Activated T-cell treated with anti-CD3 and anti-CD28 coated beads, Interleukin-2, amount 50 U/mL, for 4 hours (primary cell): ENCODE measurements at regions not wholly inside any gene's neighbourhood (a gene's known extent, or its start where the extent isn't known, plus 50 kb on each side); places are given as distances from the start of the nearest gene placed in this dataset.

Experiments used
- ATAC-seq, 2 donors: fragments of 200-7000 bp; cut with Tn5 transposase; one replicate each; pipeline ENCODE4 v1.10.0; 2021
- DNase-seq: peaks from one replicate; pipeline ENCODE4 v3.0.0-alpha.2; 2020
- H3K27me3 Mint-ChIP-seq: one replicate; pipeline ENCODE4 v1.8.0; 2021; ENCODE audit warnings: low read depth, mixed read lengths
- H3K36me3 Mint-ChIP-seq: one replicate; pipeline ENCODE4 v1.8.0; 2022; ENCODE audit warnings: mixed read lengths; ENCODE audit not compliant: insufficient read depth
- H3K4me1 Mint-ChIP-seq: one replicate; pipeline ENCODE4 v1.8.0; 2021; ENCODE audit warnings: low read depth, mixed read lengths
- H3K4me3 Mint-ChIP-seq: one replicate; pipeline ENCODE4 v1.8.0; 2021; ENCODE audit warnings: mild to moderate bottlenecking, moderate library complexity, mixed read lengths
- H3K9me3 Mint-ChIP-seq: one replicate; pipeline ENCODE4 v1.8.0; 2021; ENCODE audit warnings: mixed read lengths

DNA sequence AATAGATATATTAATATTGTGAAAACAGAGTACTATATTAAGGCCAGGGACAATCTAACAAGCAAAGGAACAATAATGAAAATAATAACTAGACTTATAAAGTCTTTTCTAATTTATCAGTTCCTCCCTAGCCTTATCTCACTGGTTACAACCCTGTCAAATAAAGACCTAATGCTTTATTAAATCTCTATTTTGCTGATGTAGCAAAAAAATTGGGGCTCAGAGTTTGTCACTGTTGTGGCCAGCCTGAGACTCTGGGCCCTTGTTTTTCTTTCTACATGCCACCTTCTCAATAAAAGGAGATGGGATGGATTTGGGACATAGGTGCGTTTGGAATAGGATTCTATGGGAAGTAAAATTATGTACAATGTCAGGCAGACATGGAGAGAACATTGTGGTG, 937.0 kb downstream of the IGSF11 start:
- no peaks in the 10 kb centered on the region for H3K4me1 Mint-ChIP-seq
- ATAC-seq (no peak), DNase-seq (no peak)
- no peaks in the 10 kb centered on the region for H3K36me3 Mint-ChIP-seq
- H3K9me3 Mint-ChIP-seq = peaks cover 12% of the 10 kb centered on the region
- no peaks in the 10 kb centered on the region for H3K27me3 Mint-ChIP-seq
- H3K4me3 Mint-ChIP-seq = no peak overlapping the region

DNA sequence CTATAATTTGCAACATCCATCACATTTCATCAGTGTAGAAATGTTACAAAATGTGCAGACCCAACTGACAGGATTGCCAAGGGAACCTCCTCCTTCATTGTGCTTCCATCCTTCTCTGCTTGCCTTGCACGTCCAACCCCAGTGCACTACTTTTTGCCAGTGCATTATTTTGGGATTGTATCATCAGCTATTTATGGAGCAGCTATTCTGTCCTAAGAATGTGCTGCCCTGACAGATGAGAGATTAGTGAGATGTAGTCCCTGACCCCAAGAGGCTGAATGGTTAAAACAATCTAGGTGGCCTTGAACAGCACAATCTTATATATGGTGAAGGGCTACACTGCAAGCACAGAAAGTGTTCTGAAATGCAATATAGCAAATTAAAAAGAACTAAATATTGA, 935.8 kb downstream of the IGSF11 start:
- DNase-seq = no peak
- Mint-ChIP-seq H3K36me3 (no peaks in the 10 kb centered on the region), H3K4me1 (no peaks in the 10 kb centered on the region), H3K4me3 (no peak overlapping the region), H3K27me3 (no peaks in the 10 kb centered on the region), H3K9me3 (peaks cover 11% of the 10 kb centered on the region)
- ATAC-seq = no peak

DNA sequence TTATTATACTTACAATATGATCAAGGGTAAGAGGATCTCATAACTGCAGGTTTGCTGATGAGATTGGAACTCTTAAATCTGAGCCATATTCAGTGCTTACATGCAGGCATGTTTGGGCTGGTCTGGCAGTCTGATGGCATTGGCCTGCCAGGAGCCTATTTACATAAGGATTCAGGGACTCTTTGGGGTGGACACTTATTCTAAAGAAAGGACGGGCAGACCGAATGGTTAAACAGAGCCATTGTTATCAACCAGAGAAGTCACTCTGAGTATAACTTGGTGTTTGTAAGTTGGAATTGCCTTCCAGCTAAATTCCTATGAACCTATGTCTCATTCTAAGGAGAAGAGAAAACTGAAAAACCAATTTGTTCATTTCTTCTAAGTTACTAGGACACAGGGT, 932.8 kb downstream of the IGSF11 start:
- Mint-ChIP-seq H3K9me3 (peaks cover 10% of the 10 kb centered on the region), H3K36me3 (no peaks in the 10 kb centered on the region), H3K4me1 (no peaks in the 10 kb centered on the region), H3K27me3 (no peaks in the 10 kb centered on the region), H3K4me3 (no peak overlapping the region)
- no peak for ATAC-seq
- DNase-seq = no peak

DNA sequence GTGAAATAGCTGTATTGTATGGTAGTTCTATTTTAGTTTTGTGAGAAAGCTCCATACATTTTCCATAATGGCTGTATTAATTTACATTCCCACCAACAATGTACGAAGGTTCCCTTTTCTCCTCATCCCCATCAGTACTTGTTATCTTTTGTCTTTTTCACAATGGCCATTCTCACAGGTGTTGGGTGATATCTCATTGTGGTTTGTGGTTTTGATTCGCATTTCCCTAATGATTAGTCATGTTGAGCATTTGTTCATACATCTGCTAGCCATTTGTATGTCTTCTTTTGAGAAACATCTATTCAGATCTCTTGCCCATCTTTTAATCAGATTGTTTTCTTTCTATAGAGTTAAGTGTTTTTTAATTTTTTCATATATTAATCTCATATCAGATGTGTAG, 931.9 kb downstream of the IGSF11 start:
- no peak overlapping the region for H3K4me3 Mint-ChIP-seq

DNA sequence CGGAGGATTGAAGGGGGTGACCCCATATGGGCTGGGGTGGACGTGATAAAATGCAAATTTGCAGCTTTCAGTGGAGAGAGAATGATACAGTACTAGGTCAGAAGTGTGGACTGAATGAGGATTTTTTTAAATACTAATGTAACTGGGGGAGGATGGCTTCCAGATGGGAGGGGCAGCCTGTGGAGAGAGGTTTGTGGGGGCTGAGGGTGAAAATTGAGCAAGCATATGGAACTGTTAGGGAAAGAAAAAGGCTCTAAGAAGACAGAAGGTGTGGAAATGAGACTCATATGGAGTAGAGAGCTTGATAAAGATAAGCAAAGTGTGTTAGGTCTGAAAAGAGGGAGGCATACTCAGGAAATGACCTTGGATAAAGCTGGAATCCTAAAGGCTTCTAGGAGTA, 926.4 kb downstream of the IGSF11 start:
- Mint-ChIP-seq H3K4me1 (no peaks in the 10 kb centered on the region), H3K36me3 (no peaks in the 10 kb centered on the region), H3K27me3 (no peaks in the 10 kb centered on the region), H3K4me3 (no peak overlapping the region), H3K9me3 (peaks cover 5% of the 10 kb centered on the region)
- DNase-seq (no peak), ATAC-seq (no peak)

More for the DNA sequence above, 931.9 kb downstream of the IGSF11 start:
- ATAC-seq = no peak
- Mint-ChIP-seq H3K27me3 (no peaks in the 10 kb centered on the region), H3K4me1 (no peaks in the 10 kb centered on the region), H3K36me3 (no peaks in the 10 kb centered on the region), H3K9me3 (peaks cover 9% of the 10 kb centered on the region)
- DNase-seq = no peak

DNA sequence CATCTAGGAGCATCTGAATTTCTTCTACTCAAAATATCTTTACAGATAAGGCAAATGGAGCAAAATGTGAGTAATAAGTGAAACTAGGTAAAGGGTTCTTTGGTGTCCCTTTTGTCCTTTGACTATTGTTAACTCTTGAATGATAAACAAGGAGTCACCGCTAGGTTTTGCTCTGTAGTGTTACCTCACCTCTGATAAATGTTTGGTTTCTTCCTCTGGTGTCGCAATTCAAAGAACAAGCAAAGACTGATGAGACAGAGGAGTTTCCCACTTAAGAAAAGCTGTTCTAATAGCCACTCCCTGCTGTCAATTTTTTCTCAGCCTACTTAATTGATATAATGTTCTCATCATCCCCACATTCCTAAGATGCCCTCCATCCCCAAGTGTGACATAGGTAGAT, 925.9 kb downstream of the IGSF11 start:
- Mint-ChIP-seq H3K36me3 (no peaks in the 10 kb centered on the region), H3K4me3 (no peak overlapping the region), H3K27me3 (no peaks in the 10 kb centered on the region), H3K9me3 (peaks cover 5% of the 10 kb centered on the region), H3K4me1 (no peaks in the 10 kb centered on the region)
- ATAC-seq (no peak), DNase-seq (no peak)

DNA sequence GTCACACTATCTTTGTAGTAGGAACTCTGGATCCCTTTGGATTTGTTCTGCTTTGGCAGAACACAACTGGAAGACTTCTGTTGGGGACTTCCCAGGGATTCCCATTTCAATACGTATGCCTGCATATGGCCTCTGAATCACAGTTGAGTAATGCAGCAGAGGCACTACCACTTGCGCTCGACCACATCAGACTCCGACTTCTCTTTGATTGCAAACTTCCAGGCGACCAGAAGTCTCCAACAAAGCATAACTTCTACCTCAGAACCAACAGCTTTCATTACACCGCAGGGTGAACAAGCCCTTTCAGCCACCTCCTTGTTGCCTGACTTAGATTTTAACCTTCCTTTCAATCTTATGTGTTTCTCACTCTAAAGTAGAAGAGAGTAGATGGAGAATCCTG, 924.4 kb downstream of the IGSF11 start:
- DNase-seq (no peak), ATAC-seq (no peak)
- Mint-ChIP-seq H3K4me3 (no peak overlapping the region), H3K9me3 (peaks cover 11% of the 10 kb centered on the region), H3K36me3 (no peaks in the 10 kb centered on the region), H3K27me3 (no peaks in the 10 kb centered on the region), H3K4me1 (no peaks in the 10 kb centered on the region)

DNA sequence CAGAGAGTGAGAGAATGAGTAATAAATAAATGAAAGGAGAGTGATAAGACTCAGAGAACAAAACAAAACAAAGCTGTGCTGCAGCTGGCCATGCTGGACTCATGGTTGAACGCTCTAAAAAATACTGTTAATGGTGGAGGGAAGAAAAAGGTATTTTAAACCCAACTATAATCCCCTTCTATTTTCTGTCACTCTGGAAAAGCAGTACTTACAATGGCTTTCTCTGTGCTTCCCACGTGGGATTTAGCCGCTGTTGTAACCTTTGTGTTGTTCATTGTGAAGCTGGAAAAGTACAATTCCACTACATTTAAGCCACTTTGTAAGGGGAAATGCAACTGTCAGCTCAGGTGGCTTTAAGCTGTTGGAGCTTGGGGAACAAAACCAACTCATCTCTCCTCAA, 917.7 kb downstream of the IGSF11 start:
- Mint-ChIP-seq H3K36me3 (no peaks in the 10 kb centered on the region), H3K27me3 (no peaks in the 10 kb centered on the region), H3K4me3 (no peak overlapping the region), H3K4me1 (no peaks in the 10 kb centered on the region), H3K9me3 (peaks cover 10% of the 10 kb centered on the region)
- ATAC-seq = no peak
- DNase-seq = no peak

DNA sequence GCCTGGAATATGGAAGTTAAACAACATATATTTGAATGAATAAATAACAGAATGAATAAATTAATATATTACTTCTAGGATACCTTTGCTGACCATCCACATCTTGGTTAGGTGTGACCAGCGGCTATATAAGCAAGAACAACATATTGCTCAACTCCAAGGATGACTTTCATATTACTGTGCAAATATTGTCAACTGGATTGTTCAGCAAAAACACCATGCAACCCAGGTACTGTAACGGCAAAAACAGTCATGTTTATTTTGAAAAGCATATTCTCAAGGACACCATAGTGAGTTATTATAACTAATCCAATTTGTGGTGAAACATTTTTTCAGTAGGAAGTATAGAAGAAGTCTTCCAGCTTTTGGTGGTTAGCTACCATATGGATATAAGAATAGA, 907.9 kb downstream of the IGSF11 start:
- Mint-ChIP-seq H3K4me3 (no peak overlapping the region), H3K4me1 (no peaks in the 10 kb centered on the region), H3K9me3 (peaks cover 6% of the 10 kb centered on the region), H3K27me3 (no peaks in the 10 kb centered on the region), H3K36me3 (no peaks in the 10 kb centered on the region)
- no peak for ATAC-seq
- DNase-seq = no peak

DNA sequence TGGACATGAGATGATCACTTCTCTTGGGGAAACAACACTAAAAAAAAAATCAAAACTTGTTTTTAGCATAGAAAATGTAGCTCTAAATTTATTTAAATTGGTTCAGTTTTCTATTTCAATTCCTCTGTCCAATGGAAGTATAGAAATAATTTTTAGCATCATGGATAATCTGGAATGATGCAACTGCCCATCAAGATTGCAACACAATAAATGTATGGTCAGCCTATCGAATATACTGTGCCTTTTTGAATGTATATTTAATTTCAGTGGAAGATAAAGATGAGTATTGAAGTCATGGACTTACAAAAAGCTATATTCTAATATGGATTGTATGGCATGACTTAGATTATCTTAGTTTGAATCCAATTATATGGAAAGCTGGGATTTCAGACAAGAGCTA, 906.7 kb downstream of the IGSF11 start:
- DNase-seq (no peak), ATAC-seq (no peak)
- Mint-ChIP-seq H3K4me3 (no peak overlapping the region), H3K4me1 (no peaks in the 10 kb centered on the region), H3K9me3 (peaks cover 6% of the 10 kb centered on the region), H3K27me3 (no peaks in the 10 kb centered on the region), H3K36me3 (no peaks in the 10 kb centered on the region)

DNA sequence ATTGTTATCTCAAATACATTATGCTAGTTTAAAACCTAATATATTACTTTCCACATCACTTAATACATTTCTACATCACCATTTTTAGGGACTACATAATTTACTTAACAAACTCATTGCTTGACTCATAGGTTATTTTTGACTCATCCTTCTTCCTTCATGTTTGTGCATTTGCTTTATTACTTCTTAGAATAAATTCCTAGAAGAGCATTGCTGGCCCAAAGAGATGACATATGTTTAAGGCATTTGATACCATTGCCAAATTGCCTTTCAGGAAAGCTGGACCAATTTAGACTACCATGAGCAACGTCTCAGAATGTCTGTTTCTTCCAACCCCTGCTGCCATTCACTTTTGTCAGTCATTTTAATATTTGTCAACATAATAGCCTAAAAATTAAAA, 905.8 kb downstream of the IGSF11 start:
- DNase-seq (no peak), ATAC-seq (no peak)
- Mint-ChIP-seq H3K36me3 (no peaks in the 10 kb centered on the region), H3K4me3 (no peak overlapping the region), H3K9me3 (peaks cover 6% of the 10 kb centered on the region), H3K27me3 (no peaks in the 10 kb centered on the region), H3K4me1 (no peaks in the 10 kb centered on the region)

DNA sequence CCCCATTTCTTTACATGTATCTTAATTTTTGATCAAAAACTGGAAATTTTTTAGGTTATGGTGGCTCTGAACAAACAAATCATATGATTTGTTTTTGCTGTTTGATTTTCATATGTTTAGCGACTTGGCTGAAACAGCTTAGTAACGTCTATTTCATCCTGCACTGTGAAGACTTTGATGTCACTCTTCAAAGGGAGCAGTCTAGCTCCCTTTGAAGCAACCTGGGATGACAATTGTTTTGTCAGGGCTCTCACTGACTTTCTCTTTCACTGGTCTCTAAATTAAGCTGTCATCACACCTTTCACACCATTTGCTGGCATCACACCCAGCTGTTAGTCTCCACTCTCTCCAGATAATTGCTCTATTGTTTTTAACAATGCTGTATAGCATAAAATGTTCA, 896.9 kb downstream of the IGSF11 start:
- Mint-ChIP-seq H3K4me3 (no peak overlapping the region), H3K4me1 (no peaks in the 10 kb centered on the region), H3K27me3 (no peaks in the 10 kb centered on the region), H3K9me3 (peaks cover 35% of the 10 kb centered on the region), H3K36me3 (no peaks in the 10 kb centered on the region)
- no peak for ATAC-seq
- no peak for DNase-seq

DNA sequence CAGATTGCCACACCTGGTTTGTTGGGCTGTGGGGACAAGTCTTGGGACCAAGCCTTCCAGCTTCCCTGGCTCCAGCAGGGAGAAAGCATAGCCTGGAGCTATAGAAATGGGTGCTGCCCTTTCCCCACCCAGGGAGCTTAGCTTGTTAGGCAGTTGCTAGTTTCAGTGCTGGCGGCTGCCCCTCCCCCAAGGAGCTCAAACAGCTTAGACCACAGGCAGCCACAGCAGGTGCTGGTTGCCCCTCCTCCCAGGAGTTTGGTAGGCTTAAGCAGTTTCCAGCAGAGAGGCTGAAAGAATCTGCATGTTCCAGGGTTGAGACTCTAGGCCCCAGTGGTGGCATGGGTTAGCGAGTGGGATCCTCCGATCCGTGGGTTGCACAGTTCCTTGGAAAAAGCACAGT, 889.7 kb downstream of the IGSF11 start:
- no peaks in the 10 kb centered on the region for H3K4me1 Mint-ChIP-seq
- H3K4me3 Mint-ChIP-seq = no peak overlapping the region
- no peak for ATAC-seq
- H3K36me3 Mint-ChIP-seq = no peaks in the 10 kb centered on the region
- no peak for DNase-seq
- H3K9me3 Mint-ChIP-seq = peaks cover 20% of the 10 kb centered on the region
- no peaks in the 10 kb centered on the region for H3K27me3 Mint-ChIP-seq

DNA sequence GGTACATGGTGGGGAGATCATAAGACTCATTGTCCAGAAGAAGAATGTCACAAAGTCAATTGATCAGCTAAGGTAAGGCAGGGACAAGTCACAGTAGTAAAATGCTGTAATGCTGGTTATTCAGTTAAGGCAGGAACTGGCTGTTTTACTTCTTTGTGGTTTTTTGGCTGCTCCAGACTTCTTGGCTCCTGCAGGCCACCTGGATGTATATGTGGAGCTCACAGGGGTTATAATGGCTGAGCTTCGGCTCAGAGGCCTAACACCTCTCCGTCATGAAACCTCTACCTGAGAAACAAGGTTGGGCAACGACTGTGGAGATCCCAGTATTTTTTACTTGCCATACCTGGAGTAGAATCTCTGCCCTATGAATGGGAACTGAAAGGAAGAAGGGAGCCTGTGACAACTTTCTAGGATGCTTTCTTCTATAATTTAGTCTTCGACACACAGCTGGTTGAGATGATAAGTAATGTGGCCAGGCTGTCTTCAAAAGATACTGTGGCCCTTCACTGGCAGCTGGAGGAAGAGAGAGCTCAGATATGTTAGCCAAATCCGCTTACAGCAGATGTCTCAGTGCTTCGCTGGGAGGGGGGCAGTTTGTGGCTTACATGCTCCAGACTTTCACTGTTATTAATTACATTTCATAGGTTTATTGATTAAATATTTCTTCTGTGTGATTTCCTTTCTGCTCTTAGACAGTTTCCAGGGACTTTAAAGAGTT, 887.8 kb downstream of the IGSF11 start:
- DNase-seq (no peak), ATAC-seq (no peak)
- H3K4me1 Mint-ChIP-seq = no peaks in the 10 kb centered on the region
- no peaks in the 10 kb centered on the region for H3K27me3 Mint-ChIP-seq
- no peak overlapping the region for H3K4me3 Mint-ChIP-seq
- H3K9me3 Mint-ChIP-seq = peaks cover 18% of the 10 kb centered on the region
- no peaks in the 10 kb centered on the region for H3K36me3 Mint-ChIP-seq

DNA sequence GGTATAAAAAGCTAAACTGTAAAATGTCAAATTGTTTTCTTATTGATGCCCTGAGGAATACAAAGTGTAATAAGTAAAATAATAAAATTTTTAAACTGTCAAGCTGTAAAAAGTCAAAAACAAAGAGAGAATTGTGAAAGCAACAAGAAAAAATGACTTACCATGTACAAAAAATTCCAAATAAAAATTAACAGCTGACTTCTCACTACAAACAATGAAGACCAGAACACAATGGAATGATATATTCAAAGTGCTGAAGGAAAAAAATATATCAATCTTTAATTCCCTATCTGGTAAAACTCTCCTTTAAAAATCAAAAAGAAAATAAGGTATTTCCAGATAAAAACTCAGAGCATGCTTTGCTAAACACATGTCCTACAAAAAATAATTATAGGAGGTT, 883.5 kb downstream of the IGSF11 start:
- H3K27me3 Mint-ChIP-seq = no peaks in the 10 kb centered on the region
- ATAC-seq (no peak), DNase-seq (no peak)
- peaks cover 14% of the 10 kb centered on the region for H3K9me3 Mint-ChIP-seq
- no peaks in the 10 kb centered on the region for H3K4me1 Mint-ChIP-seq
- H3K36me3 Mint-ChIP-seq = no peaks in the 10 kb centered on the region
- no peak overlapping the region for H3K4me3 Mint-ChIP-seq
